Glomerular visceral epithelial cell (primary cell): ENCODE measurements at regions not wholly inside any gene's neighbourhood (a gene's known extent, or its start where the extent isn't known, plus 50 kb on each side); places are given as distances from the start of the nearest gene placed in this dataset.

Experiments
- DNase-seq: peaks from one replicate; pipeline ENCODE4 v3.0.0-alpha.2; 2016; ENCODE audit errors: extremely low spot score

DNA sequence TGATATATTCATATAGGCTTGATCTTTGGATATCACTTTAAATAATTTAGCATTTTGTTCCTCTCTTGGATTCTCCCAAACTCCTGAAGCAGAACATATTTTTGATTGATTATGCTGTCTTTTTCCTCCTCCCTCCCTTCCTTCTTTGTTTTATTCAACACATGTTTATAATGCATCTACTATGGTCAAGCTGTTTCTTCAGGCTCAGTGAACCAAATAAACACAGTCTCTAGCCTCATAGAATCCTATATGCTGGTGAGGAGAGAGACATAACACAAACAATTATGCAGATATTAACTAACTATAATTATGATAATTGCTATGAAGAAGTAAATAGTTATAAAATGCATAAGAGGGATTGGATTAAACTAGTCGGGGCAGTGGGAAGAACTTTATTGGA is 1023.6 kb upstream of the RAG2 start:
- no peak for DNase-seq

DNA sequence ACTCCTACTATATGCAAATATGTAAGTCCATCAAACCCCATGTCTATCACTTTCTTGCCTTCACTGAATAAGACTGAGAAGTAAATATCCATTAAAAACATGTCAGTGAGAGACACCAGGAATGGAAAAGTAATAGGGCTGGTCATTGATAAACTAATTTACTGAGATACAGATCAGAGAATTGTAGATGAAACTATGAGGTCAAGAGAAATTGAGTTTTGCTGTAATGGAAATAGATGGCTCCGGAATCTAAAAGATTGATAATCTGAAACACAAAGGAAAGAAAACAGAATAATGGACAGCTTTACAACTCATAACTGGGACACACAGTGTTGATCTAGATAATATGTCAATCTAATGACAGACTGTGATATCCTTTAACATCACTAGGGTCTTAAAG is 1018.3 kb upstream of the RAG2 start:
- no peak for DNase-seq

- no peak for DNase-seq
Measured at GRCh38 chr11:37613031-37613430, 1015.0 kb upstream of the RAG2 start.

DNA sequence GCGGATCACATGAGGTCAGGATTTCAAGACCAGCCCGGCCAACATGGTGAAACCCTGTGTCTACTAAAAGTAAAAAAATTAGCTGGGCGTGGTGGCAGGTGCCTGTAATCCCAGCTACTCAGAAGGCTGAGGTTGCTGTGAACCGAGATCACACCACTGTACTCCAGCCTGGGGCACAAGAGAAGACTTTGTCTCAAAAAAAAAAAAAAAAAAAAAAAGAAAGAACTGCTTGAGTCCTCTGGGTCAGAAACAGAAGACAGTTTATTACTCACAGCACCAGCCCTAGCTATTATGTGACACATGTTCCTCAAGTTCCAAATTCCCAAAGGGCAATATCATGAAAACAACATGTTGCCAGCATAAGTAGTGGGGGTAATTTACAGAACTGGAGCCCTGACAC is 1014.1 kb upstream of the RAG2 start:
- no peak for DNase-seq

GRCh38 chr11:37605229-37605628 is 1007.2 kb upstream of the RAG2 start:
- no peak for DNase-seq

DNA sequence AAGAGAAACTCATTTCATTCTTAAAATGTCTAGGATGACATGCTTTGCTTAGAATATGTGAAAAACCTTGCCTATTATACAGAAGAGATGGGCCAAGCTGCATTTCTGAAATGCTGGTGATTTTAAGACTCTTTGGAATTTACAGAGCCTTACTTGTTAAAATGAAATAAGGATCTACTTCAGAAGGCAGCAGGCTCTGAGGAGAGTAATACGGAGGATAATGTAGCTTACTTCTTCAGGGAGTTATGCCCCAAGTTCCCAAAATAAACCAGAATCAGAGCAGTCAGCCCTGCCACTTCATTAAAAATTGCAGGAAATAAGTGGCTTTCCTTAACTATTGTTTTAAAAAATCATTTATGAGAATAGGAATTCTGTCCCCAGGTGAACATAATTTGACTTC is 1000.3 kb upstream of the RAG2 start:
- DNase-seq, result no peak

DNA sequence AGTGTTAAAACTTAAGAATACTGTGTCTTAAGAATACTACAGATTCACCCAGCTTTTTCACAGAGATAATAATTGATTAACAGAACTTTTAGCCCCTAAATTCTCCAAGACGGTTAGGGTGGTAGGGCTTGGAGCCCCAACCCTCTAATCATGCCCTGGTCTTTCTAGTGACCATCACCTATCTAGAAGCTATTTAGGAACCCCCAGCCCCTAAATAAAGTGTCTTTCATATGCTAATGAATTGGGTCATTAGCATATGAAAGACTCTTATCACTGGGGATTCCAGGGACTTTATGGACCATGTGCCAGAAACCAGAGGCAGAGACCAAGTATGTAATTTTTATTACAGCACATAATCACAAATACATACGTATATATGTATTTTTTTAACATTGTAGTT is 999.7 kb upstream of the RAG2 start:
- no peak for DNase-seq

- DNase-seq, result no peak
Measured at GRCh38 chr11:37595845-37596244, 997.8 kb upstream of the RAG2 start.

DNA sequence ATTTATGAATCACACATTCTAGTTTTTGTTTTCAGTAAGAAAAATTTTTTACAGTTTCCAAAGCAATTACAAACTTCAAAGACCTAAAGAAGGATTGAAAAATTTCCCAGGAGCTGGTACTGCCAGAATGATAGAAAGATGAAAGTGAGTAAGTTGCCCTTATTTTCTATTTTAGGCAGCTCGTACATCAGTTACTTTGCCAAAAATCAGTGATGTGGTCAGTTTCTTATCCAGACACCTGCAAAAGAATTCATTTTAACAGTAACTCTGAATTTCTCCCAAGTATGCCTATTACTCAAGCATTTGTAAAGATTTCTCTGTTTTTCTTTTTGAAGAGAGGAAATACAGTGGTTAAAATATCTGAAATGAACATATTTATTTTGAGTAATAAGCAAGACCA is 976.3 kb upstream of the RAG2 start:
- no peak for DNase-seq

- no peak for DNase-seq
Measured at GRCh38 chr11:37572491-37573171, 974.6 kb upstream of the RAG2 start.

GRCh38 chr11:37571246-37571645 is 973.2 kb upstream of the RAG2 start:
- no peak for DNase-seq

- no peak for DNase-seq
Measured at GRCh38 chr11:37560991-37561390, 963.0 kb upstream of the RAG2 start.

- peak; percentile 9 for DNase-seq
Measured at GRCh38 chr11:37560346-37560745, 962.3 kb upstream of the RAG2 start.

- no peak for DNase-seq
Measured at GRCh38 chr11:37558619-37559210, 960.7 kb upstream of the RAG2 start.

DNA sequence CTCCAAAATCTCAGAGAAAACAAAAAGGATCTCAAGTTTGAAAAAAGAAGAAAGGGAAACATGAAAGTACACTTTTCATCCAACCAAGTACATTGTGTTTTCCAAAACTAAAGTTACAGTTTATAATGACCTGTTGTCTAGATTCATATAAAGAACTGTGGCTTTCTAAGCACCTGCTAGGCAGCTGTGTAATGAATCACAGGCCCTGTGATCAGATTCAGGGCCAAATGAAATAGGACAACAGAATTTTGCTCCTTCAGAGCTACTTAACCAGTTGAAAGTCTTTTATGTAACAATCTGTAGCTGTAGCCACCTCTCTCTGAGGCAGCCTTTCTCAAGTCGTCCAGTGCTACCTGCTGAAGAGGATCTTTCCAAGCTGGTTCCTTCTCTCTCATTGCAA is 960.0 kb upstream of the RAG2 start:
- no peak for DNase-seq

GRCh38 chr11:37552284-37552683 is 954.2 kb upstream of the RAG2 start:
- no peak for DNase-seq

DNA sequence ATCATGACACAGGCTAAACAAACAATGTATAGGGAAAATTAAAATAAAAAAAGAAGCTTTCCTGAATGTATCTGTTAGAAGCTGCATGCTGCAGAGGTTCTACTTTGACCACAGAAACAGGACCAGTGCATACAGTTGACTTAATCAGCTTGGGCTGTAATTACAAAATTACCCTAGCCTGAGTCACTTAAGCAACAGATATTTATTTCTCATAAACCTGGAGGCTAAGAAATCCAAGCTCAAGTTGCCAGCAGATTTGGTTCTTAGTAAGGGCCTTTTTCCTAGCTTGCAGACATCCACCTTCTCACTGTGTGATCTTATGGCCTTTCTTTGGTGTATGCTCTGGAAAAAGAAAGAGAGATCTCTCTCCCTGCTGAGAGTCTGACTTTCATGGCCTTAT is 946.5 kb upstream of the RAG2 start:
- DNase-seq, result no peak

GRCh38 chr11:37533830-37534229 is 935.8 kb upstream of the RAG2 start:
- DNase-seq, result no peak

GRCh38 chr11:37533087-37533486 is 935.1 kb upstream of the RAG2 start:
- no peak for DNase-seq

GRCh38 chr11:37532271-37532670 is 934.2 kb upstream of the RAG2 start:
- DNase-seq, result no peak

- no peak for DNase-seq
Measured at GRCh38 chr11:37527545-37527944, 929.5 kb upstream of the RAG2 start.

DNA sequence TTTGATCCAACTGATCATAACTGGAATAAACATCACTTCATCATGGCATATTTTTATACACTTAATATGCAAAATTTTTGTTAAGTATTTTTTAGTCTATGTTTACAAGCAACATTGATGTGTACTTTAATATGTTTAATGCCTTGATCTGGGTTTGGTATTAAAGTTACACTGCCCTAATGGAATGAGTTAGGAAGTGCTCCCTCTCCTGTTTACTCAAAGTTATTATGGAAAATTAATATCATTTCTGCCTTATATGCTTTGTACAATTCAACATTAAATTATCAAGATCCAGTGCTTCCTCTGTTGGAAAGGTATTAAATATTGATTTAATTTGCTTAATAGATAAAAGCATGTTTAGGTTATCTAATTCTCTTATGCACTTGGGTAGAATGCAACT is 927.3 kb upstream of the RAG2 start:
- DNase-seq, result no peak

DNA sequence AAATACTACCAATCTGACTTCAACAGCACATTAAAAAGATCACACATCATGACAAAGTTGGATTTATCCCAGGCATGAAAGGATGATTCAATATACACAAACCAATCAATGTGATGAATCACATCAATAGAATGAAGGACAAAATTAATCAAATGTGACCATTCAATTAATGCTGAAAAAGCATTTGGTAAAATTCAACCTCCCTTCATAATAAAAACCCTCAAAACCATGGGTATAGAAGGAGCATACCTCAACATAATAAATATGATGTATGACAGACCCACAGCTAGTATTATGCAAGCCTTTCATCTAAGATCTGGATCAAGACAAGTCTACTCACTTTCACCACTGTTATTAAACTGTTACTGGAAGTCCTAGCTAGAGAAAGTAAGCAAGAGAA is 921.7 kb upstream of the RAG2 start:
- no peak for DNase-seq

GRCh38 chr11:37512156-37512780 is 914.2 kb upstream of the RAG2 start:
- no peak for DNase-seq
